SJCRH30 (cell line): ENCODE measurements at regions not wholly inside any gene's neighbourhood (a gene's known extent, or its start where the extent isn't known, plus 50 kb on each side); places are given as distances from the start of the nearest gene placed in this dataset.

Source experiments
- DNase-seq, 2 experiments: peaks; one replicate each; pipeline ENCODE4 v3.0.0-alpha.2; 2015 to 2020
- H3K27ac ChIP-seq: fragments of 250-450 bp; sonication (Bioruptor Pico); 2 replicates; pipeline ENCODE4 v1.5.1; 2020; ENCODE audit warnings: mild to moderate bottlenecking, moderate library complexity
- H3K27me3 ChIP-seq: fragments of 250-450 bp; sonication (Bioruptor Pico); 2 replicates; pipeline ENCODE4 v1.5.1; 2020; ENCODE audit warnings: mild to moderate bottlenecking, moderate library complexity
- H3K36me3 ChIP-seq: fragments of 250-450 bp; sonication (Bioruptor Pico); 2 replicates; pipeline ENCODE4 v1.5.1; 2020; ENCODE audit warnings: mild to moderate bottlenecking, moderate library complexity
- H3K4me1 ChIP-seq: fragments of 250-450 bp; sonication (Bioruptor Pico); 2 replicates; pipeline ENCODE4 v1.5.1; 2020; ENCODE audit warnings: mild to moderate bottlenecking, moderate library complexity
- H3K4me3 ChIP-seq: fragments of 250-450 bp; sonication (Bioruptor Pico); 2 replicates; pipeline ENCODE4 v1.5.1; 2020; ENCODE audit warnings: mild to moderate bottlenecking, moderate library complexity
- H3K9me3 ChIP-seq: fragments of 250-450 bp; sonication (Bioruptor Pico); replicated peaks from 2 replicates; pipeline ENCODE4 v1.5.1; 2020; ENCODE audit warnings: mild to moderate bottlenecking, moderate library complexity

- Histone ChIP-seq H3K4me3 (no peak overlapping the region), H3K4me1 (0 out of 2 replicates have a peak, but pooled peaks cover 3% of the 10 kb centered on the region), H3K36me3 (no peaks in the 10 kb centered on the region), H3K27me3 (no peaks in the 10 kb centered on the region), H3K27ac (no peak overlapping the region), H3K9me3 (no peaks in the 10 kb centered on the region)
- DNase-seq: no peak
These were observed 182.2 kb upstream of the NUDT4 start for GRCh38 chr12:93195511-93195910.

DNA sequence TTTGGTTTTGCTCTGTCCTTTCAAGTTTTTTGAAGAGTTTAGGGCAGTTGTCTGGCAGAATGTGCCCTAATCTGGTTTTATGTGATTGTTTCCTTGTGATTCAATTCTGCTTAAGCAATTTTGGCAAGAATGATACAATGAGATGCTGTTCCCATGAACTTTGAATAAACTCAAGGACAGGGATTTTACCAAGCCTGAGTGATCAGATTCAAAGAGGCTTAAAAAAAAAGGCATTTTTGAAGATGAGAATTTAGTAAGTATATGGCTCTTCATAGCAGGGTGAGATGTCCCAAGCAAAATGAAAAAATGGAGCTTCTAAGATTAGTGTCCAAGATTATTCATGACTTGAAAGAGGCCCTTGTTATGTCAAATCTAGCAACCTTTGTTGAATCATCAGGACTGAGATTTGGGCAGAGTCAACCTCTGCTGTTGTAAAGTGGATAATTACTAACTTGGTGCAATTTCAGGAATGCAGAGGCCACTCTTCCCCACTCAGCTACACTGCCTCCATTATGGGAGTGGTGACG lies 180.6 kb upstream of the NUDT4 start:
- 0 out of 2 replicates have a peak, but pooled peaks cover 3% of the 10 kb centered on the region for H3K4me1 ChIP-seq
- no peak for DNase-seq
- no peaks in the 10 kb centered on the region for H3K36me3 ChIP-seq
- H3K27ac ChIP-seq: no peak overlapping the region
- no peaks in the 10 kb centered on the region for H3K27me3 ChIP-seq
- H3K9me3 ChIP-seq: no peaks in the 10 kb centered on the region
- H3K4me3 ChIP-seq: no peak overlapping the region

GRCh38 chr12:93198086-93198485 lies 179.6 kb upstream of the NUDT4 start:
- H3K9me3 ChIP-seq: no peaks in the 10 kb centered on the region
- no peaks in the 10 kb centered on the region for H3K27me3 ChIP-seq
- no peak overlapping the region for H3K4me3 ChIP-seq
- H3K36me3 ChIP-seq: no peaks in the 10 kb centered on the region
- no peak overlapping the region for H3K27ac ChIP-seq
- DNase-seq: no peak
- 0 out of 2 replicates have a peak, but pooled peaks cover 3% of the 10 kb centered on the region for H3K4me1 ChIP-seq

- H3K27me3 ChIP-seq: no peaks in the 10 kb centered on the region
- no peak overlapping the region for H3K27ac ChIP-seq
- no peak overlapping the region for H3K4me3 ChIP-seq
- H3K9me3 ChIP-seq: no peaks in the 10 kb centered on the region
- H3K36me3 ChIP-seq: no peaks in the 10 kb centered on the region
- DNase-seq: peak in 1 of 2 experiments; percentile 9
- H3K4me1 ChIP-seq: 0 out of 2 replicates have a peak, but pooled peaks cover 3% of the 10 kb centered on the region
These were observed 177.9 kb upstream of the NUDT4 start for GRCh38 chr12:93199831-93200236.

DNA sequence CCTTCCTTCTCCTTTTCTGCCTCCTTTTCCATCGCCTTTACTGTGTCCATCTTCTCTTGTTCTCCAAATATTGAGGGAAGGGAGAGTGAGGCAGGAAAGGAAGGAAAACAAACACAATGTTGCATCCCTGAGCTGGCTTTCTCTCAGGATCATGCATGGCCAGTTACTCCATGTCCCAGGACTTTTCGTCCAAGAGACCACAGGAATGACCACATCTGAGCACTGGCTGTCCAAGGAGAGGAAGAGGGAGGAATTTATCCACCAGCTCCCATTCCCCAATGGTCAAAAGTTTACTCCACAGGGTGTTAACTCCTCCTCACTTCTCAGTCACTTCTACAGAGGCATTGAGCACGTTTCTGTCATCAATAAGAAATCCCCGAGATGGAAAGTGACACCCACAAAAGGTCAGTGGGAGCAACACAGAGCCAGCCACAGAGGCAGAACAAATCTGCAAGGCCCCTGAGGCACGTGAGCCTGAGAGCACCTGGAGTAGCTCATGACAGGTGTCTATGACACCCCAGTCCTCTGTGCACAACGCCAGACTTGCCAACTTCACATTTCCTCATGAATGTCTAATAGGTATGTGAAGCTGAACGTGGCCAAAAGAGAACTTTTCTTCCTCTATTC lies 177.3 kb upstream of the NUDT4 start:
- H3K27ac ChIP-seq: no peak overlapping the region
- peak in 1 of 2 experiments; percentile 6 for DNase-seq
- H3K9me3 ChIP-seq: no peaks in the 10 kb centered on the region
- H3K4me1 ChIP-seq: 0 out of 2 replicates have a peak, but pooled peaks cover 3% of the 10 kb centered on the region
- no peaks in the 10 kb centered on the region for H3K36me3 ChIP-seq
- H3K4me3 ChIP-seq: no peak overlapping the region
- H3K27me3 ChIP-seq: no peaks in the 10 kb centered on the region

DNA sequence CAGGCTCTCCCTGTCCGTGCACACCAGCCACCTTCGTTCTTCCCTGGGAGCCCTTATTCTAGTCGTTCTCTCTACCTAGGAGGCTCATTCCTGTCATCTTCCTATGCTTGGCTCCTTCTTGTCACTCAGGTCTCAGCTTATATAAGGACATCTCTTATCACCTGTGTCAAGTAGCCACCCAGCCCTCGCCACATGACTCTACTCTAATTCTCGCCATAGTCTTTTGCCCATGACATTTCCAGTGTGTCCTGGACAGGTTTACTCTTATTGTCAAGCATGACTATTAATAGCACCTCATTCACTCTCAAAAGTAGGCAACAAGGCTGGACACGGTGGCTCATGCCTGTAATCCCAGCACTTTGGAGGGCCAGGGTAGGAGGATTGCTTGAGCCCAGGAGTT lies 175.7 kb upstream of the NUDT4 start:
- no peak overlapping the region for H3K4me3 ChIP-seq
- H3K27me3 ChIP-seq: no peaks in the 10 kb centered on the region
- H3K9me3 ChIP-seq: no peaks in the 10 kb centered on the region
- no peaks in the 10 kb centered on the region for H3K36me3 ChIP-seq
- no peak overlapping the region for H3K27ac ChIP-seq
- no peak for DNase-seq
- 0 out of 2 replicates have a peak, but pooled peaks cover 3% of the 10 kb centered on the region for H3K4me1 ChIP-seq

GRCh38 chr12:93202688-93203087 lies 175.0 kb upstream of the NUDT4 start:
- H3K4me3 ChIP-seq: no peak overlapping the region
- H3K4me1 ChIP-seq: 0 out of 2 replicates have a peak, but pooled peaks cover 3% of the 10 kb centered on the region
- H3K27ac ChIP-seq: no peak overlapping the region
- DNase-seq: no peak
- H3K36me3 ChIP-seq: no peaks in the 10 kb centered on the region
- no peaks in the 10 kb centered on the region for H3K9me3 ChIP-seq
- H3K27me3 ChIP-seq: no peaks in the 10 kb centered on the region

GRCh38 chr12:93203361-93203760 lies 174.4 kb upstream of the NUDT4 start:
- 0 out of 2 replicates have a peak, but pooled peaks cover 3% of the 10 kb centered on the region for H3K4me1 ChIP-seq
- H3K9me3 ChIP-seq: no peaks in the 10 kb centered on the region
- no peak overlapping the region for H3K4me3 ChIP-seq
- no peak for DNase-seq
- no peaks in the 10 kb centered on the region for H3K36me3 ChIP-seq
- H3K27ac ChIP-seq: no peak overlapping the region
- H3K27me3 ChIP-seq: no peaks in the 10 kb centered on the region

- H3K9me3 ChIP-seq: no peaks in the 10 kb centered on the region
- DNase-seq: no peak
- H3K27ac ChIP-seq: no peak overlapping the region
- H3K4me3 ChIP-seq: no peak overlapping the region
- H3K36me3 ChIP-seq: no peaks in the 10 kb centered on the region
- H3K27me3 ChIP-seq: no peaks in the 10 kb centered on the region
- H3K4me1 ChIP-seq: 0 out of 2 replicates have a peak, but pooled peaks cover 3% of the 10 kb centered on the region
These were observed 172.8 kb upstream of the NUDT4 start for GRCh38 chr12:93204896-93205295.

GRCh38 chr12:93205361-93205760 lies 172.4 kb upstream of the NUDT4 start:
- Histone ChIP-seq H3K4me3 (no peak overlapping the region), H3K36me3 (no peaks in the 10 kb centered on the region), H3K9me3 (no peaks in the 10 kb centered on the region), H3K27ac (no peak overlapping the region), H3K4me1 (no peaks in the 10 kb centered on the region), H3K27me3 (no peaks in the 10 kb centered on the region)
- DNase-seq: no peak

- Histone ChIP-seq H3K9me3 (no peaks in the 10 kb centered on the region), H3K4me3 (no peak overlapping the region), H3K27ac (no peak overlapping the region), H3K27me3 (no peaks in the 10 kb centered on the region), H3K36me3 (no peaks in the 10 kb centered on the region), H3K4me1 (no peaks in the 10 kb centered on the region)
- no peak for DNase-seq
These were observed 169.7 kb upstream of the NUDT4 start for GRCh38 chr12:93208011-93208410.

- no peaks in the 10 kb centered on the region for H3K27me3 ChIP-seq
- no peaks in the 10 kb centered on the region for H3K36me3 ChIP-seq
- no peak overlapping the region for H3K4me3 ChIP-seq
- no peak overlapping the region for H3K27ac ChIP-seq
- no peaks in the 10 kb centered on the region for H3K9me3 ChIP-seq
- no peaks in the 10 kb centered on the region for H3K4me1 ChIP-seq
- DNase-seq: no peak
These were observed 163.0 kb upstream of the NUDT4 start for GRCh38 chr12:93214523-93215289.

DNA sequence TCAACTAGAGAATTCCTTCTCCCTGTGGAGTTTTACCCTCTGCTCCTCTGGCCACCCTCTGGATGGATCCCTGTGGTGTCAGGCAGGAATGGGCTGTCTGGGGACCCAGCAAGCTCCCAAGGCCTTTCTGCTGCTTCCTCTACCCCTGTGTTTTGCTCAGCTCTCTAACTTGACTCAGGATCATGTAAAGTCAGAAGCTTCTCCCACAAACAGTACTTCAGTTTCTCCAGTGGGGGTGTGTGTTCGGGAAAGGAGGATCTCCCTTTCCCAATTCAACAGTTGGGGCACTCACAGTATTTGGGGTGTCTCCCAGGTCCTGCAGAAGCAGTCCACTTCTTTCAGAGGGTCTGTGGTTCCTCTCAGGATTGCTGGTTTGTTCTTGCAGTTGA lies 162.4 kb upstream of the NUDT4 start:
- DNase-seq: no peak
- Histone ChIP-seq H3K4me3 (no peak overlapping the region), H3K27ac (no peak overlapping the region)

GRCh38 chr12:93219947-93220346 lies 157.8 kb upstream of the NUDT4 start:
- Histone ChIP-seq H3K4me3 (no peak overlapping the region), H3K27me3 (no peaks in the 10 kb centered on the region), H3K9me3 (no peaks in the 10 kb centered on the region), H3K36me3 (no peaks in the 10 kb centered on the region), H3K27ac (no peak overlapping the region), H3K4me1 (no peaks in the 10 kb centered on the region)
- no peak for DNase-seq

More for the DNA sequence above, 162.4 kb upstream of the NUDT4 start:
- Histone ChIP-seq H3K4me1 (no peaks in the 10 kb centered on the region), H3K36me3 (no peaks in the 10 kb centered on the region), H3K9me3 (no peaks in the 10 kb centered on the region), H3K27me3 (no peaks in the 10 kb centered on the region)

DNA sequence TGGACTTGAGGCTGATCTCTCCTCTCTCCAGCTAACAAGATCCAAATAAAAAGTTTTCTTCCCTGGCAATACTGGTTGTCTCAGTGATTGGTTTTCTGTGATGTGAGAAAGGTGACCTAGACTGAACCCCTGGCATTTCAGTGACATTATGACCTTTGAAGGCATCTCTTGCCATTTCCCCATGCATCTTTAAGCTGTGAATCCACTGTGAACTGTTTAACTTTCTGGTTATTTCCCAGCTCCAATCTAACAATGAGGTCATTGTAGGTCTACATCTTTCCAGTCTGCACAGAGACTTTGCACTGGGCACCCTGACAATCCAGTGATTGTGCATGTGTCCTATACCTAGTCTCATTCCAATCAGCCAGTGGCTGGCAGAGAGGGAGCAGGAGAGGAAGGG lies 155.9 kb upstream of the NUDT4 start:
- no peak for DNase-seq
- H3K4me1 ChIP-seq: no peaks in the 10 kb centered on the region
- no peaks in the 10 kb centered on the region for H3K36me3 ChIP-seq
- H3K27ac ChIP-seq: no peak overlapping the region
- H3K4me3 ChIP-seq: no peak overlapping the region
- H3K27me3 ChIP-seq: no peaks in the 10 kb centered on the region
- H3K9me3 ChIP-seq: no peaks in the 10 kb centered on the region
